Coronary artery (tissue), 2 donors: ENCODE measurements at regions not wholly inside any gene's neighbourhood (a gene's known extent, or its start where the extent isn't known, plus 50 kb on each side); places are given as distances from the start of the nearest gene placed in this dataset.

Source experiments
- DNase-seq: peaks from one replicate; pipeline ENCODE4 v3.0.0-alpha.2; 2017; ENCODE audit warnings: low spot score
- H3K27ac ChIP-seq, 2 donors: fragments of 200-600 bp; sonication (generic); one replicate each; pipeline ENCODE4 v1.5.1; 2016 to 2019
- H3K4me3 ChIP-seq: fragments of 200-600 bp; sonication (generic); 2 replicates; pipeline ENCODE4 v1.5.1; 2016; ENCODE audit warnings: mild to moderate bottlenecking, moderate library complexity
- TF ChIP-seq, protein P1 (sequence below): fragments of 200-600 bp; sonication (generic); IDR thresholded peaks from one replicate; pipeline ENCODE4 v1.5.1; 2019; ENCODE audit warnings: antibody characterized with exemption

DNA sequence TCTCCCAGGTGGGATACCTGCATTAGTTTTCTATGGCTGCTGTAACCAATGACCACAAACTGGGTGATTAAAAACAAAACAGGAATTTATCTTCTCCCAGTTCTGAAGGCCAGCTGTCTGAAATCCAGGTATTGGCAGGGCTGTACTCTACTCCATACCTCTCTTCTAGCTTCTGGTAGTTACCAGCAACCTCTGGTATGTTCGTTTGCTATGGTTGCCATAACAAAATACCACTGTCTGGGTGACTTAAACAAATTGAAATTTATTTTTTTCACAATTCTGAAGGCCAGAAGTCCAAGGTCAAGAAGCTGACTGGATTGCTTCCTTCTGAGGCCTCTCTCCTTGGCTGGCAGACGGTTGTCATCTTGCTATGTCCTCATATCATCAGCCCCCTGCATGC is 642.1 kb upstream of the TENM3 start:
- TF ChIP-seq, protein P1, sequence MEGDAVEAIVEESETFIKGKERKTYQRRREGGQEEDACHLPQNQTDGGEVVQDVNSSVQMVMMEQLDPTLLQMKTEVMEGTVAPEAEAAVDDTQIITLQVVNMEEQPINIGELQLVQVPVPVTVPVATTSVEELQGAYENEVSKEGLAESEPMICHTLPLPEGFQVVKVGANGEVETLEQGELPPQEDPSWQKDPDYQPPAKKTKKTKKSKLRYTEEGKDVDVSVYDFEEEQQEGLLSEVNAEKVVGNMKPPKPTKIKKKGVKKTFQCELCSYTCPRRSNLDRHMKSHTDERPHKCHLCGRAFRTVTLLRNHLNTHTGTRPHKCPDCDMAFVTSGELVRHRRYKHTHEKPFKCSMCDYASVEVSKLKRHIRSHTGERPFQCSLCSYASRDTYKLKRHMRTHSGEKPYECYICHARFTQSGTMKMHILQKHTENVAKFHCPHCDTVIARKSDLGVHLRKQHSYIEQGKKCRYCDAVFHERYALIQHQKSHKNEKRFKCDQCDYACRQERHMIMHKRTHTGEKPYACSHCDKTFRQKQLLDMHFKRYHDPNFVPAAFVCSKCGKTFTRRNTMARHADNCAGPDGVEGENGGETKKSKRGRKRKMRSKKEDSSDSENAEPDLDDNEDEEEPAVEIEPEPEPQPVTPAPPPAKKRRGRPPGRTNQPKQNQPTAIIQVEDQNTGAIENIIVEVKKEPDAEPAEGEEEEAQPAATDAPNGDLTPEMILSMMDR: no peak
- Histone ChIP-seq H3K4me3 (no peak overlapping the region), H3K27ac (no peak overlapping the region)
- DNase-seq: no peak

DNA sequence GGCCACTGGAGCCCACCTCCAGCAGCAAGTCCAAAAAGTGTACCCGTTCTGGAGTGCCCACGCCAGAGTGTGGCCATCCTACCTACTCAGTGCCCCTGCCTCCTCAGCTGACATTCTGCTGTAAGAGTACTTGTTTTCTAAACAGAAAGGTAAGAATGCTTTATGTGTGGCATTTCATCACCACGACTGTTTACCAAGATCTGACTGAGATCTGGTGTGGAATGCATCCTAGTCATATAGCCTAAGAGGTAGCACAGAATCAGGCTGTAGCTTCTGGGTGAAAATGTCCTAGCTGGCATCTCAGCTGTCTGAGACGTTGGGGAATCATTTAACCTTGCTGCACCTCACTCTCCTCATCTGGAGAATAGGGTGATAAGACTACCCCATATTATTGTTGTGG is 638.7 kb upstream of the TENM3 start:
- TF ChIP-seq, protein P1: no peak
- DNase-seq: no peak
- Histone ChIP-seq H3K4me3 (no peak overlapping the region), H3K27ac (no peak overlapping the region)

DNA sequence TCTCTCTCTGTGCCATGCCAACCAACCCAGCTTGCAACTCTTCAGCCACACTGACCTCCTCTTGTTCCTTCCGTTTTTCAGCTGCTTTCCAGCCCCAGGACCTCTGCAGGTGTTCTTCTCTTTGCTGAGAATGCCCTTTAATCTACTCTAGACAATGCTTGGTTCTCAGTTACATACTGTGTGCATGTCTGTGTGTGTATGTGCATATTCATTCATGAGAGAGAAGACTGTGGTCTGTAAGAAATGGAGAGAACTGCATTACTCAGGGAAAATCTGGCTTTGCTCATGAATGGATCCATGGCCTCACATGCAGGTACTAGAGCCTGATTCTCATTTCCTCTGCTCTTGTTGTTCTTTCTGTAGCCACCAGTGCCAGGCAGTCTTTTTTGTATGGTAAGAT is 636.9 kb upstream of the TENM3 start:
- Histone ChIP-seq H3K27ac (no peak overlapping the region), H3K4me3 (no peak overlapping the region)
- TF ChIP-seq, protein P1: no peak
- no peak for DNase-seq

DNA sequence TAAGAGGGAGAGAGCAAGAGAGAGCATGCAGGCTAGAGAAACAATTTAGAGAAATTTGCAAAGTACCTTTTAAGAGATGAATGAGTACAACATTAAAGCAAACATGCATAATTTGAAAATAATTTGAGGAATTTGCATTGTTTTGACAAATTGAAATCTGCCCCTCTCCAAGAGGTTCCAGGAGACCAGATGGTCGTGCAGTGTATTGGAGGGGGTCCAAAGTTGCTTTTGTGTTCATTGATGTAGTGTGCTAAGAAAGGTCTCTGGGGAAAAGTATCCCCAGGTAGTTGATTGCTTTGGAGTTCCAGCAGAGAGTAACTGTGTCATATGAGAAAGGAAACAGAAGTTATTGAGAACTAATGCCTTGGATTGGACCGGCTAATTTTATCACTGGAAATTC is 635.0 kb upstream of the TENM3 start:
- Histone ChIP-seq H3K4me3 (no peak overlapping the region), H3K27ac (no peak overlapping the region)
- DNase-seq: no peak
- TF ChIP-seq, protein P1: no peak

DNA sequence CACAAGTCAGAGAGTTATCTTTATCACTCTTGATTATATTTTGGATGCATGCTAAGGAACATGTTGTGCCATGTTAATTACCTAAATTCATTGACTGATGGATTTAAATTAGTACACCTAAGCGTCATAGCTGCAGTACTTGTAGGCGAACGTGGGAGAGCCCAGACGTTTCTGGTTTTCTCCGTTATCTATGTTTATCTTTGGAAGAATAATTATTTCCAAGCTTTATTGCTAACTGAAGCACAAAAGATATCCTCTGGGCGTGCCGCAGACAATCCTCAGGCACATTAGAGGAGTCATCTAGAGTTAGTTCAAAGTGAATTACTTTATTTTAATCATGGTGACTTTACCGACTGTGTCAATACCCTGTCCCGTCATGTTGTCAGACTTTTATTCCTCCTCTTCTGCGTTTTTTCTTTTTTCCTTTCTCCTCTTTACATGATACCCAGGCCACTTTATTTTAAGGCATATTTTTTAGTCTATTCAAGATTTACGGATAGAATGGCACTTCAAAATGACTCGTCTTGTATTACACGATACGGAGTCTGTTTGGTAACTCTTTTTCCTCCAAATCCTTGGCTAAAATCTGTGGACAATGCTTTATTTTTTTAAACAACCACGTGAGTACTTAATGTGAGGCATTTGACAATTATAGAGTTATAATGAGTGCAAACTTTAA is 632.0 kb upstream of the TENM3 start:
- TF ChIP-seq, protein P1: no peak
- Histone ChIP-seq H3K4me3 (no peak overlapping the region), H3K27ac (no peak overlapping the region)
- no peak for DNase-seq

DNA sequence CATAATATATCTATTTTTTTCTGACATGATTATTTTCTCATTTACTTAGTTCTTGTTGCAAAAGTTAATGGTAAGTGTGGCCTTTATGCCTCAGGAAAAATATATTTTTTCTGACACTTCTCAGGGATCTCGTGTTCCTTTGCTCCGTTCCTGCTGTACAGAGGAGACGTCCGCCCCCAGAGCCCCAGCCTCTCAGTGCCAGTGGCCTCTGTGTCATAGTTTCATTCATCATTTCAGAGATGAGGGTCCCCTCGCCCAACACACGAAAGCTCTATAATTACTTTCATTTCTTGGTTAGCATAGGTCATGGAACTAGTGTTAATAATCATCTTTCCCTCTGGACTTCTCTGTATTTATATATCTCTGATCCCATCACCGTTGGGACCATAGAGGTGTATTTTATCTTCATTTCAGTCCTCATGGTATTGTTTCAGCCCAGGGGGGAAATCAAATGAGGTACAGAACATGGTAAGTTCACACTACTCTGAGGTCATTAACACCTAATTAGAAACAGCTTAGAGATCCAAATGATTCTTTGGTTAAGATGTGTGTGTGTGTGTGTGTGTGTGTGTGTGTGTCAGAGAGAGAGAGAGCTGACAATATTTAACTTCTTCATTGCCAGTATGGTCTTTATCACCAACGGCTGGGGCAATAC is 631.1 kb upstream of the TENM3 start:
- Histone ChIP-seq H3K27ac (no peak overlapping the region), H3K4me3 (no peak overlapping the region)
- TF ChIP-seq, protein P1: no peak
- DNase-seq: no peak

DNA sequence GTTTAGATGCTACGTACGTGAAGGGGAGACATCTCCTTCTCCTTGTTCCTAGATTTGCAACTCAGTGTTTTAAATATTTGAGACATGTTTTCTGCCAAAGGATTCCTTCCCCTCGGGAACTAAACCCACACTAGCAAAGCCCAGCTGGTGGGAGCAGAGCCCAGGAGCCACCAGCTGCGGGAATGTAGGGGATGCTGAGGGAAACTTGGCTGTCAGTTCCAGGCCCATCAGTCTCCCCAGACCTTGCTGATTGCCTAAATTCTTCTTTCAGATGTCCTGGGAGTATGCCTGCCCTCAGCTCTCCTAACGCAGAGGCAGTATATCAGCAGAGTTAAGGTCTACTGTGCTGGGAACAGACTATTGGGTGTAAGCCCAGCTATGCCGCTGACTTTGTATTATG is 630.0 kb upstream of the TENM3 start:
- Histone ChIP-seq H3K4me3 (no peak overlapping the region), H3K27ac (no peak overlapping the region)
- no peak for DNase-seq
- TF ChIP-seq, protein P1: no peak
